MM.1S (cell line): ENCODE measurements at regions not wholly inside any gene's neighbourhood (a gene's known extent, or its start where the extent isn't known, plus 50 kb on each side); places are given as distances from the start of the nearest gene placed in this dataset.

Experiments
- CTCF ChIP-seq: fragments of 300-600 bp; sonication (generic); IDR thresholded peaks from 2 replicates; pipeline ENCODE4 v1.5.1; 2016; ENCODE audit warnings: antibody characterized with exemption, low read length, mixed read lengths
- EZH2 ChIP-seq: fragments of 300-600 bp; sonication (generic); optimal IDR thresholded peaks from 2 replicates; pipeline ENCODE3; 2017; ENCODE audit warnings: low read depth, mild to moderate bottlenecking, antibody characterized with exemption, low read length, mixed read lengths
- EZH2phosphoT487 ChIP-seq: fragments of 300-600 bp; sonication (generic); IDR thresholded peaks from 2 replicates; pipeline ENCODE4 v1.6.1; 2018; ENCODE audit warnings: antibody characterized with exemption, low read length

- TF ChIP-seq EZH2 (no peak), CTCF (no peak), EZH2phosphoT487 (no peak)
Observed at GRCh38 chr3:10725067-10725466, 91.0 kb upstream of the SLC6A11 start.
